Activated naive CD8-positive, alpha-beta T cell treated with anti-CD3 and anti-CD28 coated beads, Interleukin-2, amount 50 U/mL, for 24 hours (primary cell): ENCODE measurements at regions not wholly inside any gene's neighbourhood (a gene's known extent, or its start where the extent isn't known, plus 50 kb on each side); places are given as distances from the start of the nearest gene placed in this dataset.

Experiments
- ATAC-seq: fragments of 150-1000 bp; cut with Tn5 transposase; one replicate; pipeline ENCODE4 v1.10.0; 2021
- DNase-seq: peaks from one replicate; pipeline ENCODE4 v3.0.0; 2021
- H3K27ac Mint-ChIP-seq: one replicate; pipeline ENCODE4 v1.8.0; 2021; ENCODE audit warnings: mild to moderate bottlenecking, mixed read lengths
- H3K27me3 Mint-ChIP-seq: one replicate; pipeline ENCODE4 v1.8.0; 2021; ENCODE audit warnings: mixed read lengths
- H3K36me3 Mint-ChIP-seq: one replicate; pipeline ENCODE4 v1.8.0; 2021; ENCODE audit warnings: low read depth, mixed read lengths
- H3K4me1 Mint-ChIP-seq: one replicate; pipeline ENCODE4 v1.8.0; 2021; ENCODE audit warnings: mixed read lengths
- H3K4me3 Mint-ChIP-seq: one replicate; pipeline ENCODE4 v1.8.0; 2021; ENCODE audit warnings: mild to moderate bottlenecking, moderate library complexity, mixed read lengths
- H3K9me3 Mint-ChIP-seq: one replicate; pipeline ENCODE4 v1.8.0; 2021; ENCODE audit warnings: mixed read lengths

GRCh38 chr22:48686694-48687302, 1140.9 kb downstream of the BRD1 start:
- ATAC-seq (no peak), DNase-seq (no peak)
- Mint-ChIP-seq H3K27me3 (peaks cover 5% of the 10 kb centered on the region), H3K4me1 (no peaks in the 10 kb centered on the region), H3K9me3 (peaks cover 8% of the 10 kb centered on the region), H3K4me3 (no peak overlapping the region), H3K36me3 (no peaks in the 10 kb centered on the region), H3K27ac (no peak overlapping the region)

- no peaks in the 10 kb centered on the region for H3K36me3 Mint-ChIP-seq
- H3K27ac Mint-ChIP-seq, result no peak overlapping the region
- H3K4me3 Mint-ChIP-seq, result no peak overlapping the region
- DNase-seq, result no peak
- H3K4me1 Mint-ChIP-seq, result no peaks in the 10 kb centered on the region
- peaks cover 5% of the 10 kb centered on the region for H3K27me3 Mint-ChIP-seq
- ATAC-seq, result no peak
- peaks cover 8% of the 10 kb centered on the region for H3K9me3 Mint-ChIP-seq
Measured at GRCh38 chr22:48685767-48686166, 1141.9 kb downstream of the BRD1 start.

GRCh38 chr22:48683640-48684039, 1144.0 kb downstream of the BRD1 start:
- DNase-seq (no peak), ATAC-seq (no peak)
- Mint-ChIP-seq H3K9me3 (peaks cover 8% of the 10 kb centered on the region), H3K4me3 (no peak overlapping the region), H3K27me3 (peaks cover 5% of the 10 kb centered on the region), H3K27ac (no peak overlapping the region), H3K4me1 (no peaks in the 10 kb centered on the region), H3K36me3 (no peaks in the 10 kb centered on the region)

DNA sequence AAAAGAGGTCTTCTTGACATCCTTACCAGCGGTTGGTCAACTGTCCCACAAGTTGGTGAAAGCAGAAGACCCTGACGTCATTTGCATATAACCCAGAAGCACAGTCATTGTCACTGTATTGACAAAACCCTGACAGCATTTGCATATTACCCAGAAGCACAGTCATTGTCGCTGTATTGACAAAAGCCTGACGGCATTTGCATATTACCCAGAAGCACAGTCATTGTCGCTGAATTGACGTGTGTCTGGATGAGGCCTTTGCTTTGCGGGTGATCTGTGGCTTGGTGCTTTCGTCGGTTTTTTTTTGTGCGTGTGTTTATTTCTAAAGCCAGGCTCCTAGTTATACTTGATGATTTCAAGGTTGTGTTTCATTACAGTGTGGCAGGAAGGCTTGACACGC, 1145.2 kb downstream of the BRD1 start:
- peaks cover 8% of the 10 kb centered on the region for H3K9me3 Mint-ChIP-seq
- H3K36me3 Mint-ChIP-seq, result no peaks in the 10 kb centered on the region
- no peak for ATAC-seq
- H3K27me3 Mint-ChIP-seq, result peaks cover 5% of the 10 kb centered on the region
- H3K4me3 Mint-ChIP-seq, result no peak overlapping the region
- H3K27ac Mint-ChIP-seq, result no peak overlapping the region
- no peaks in the 10 kb centered on the region for H3K4me1 Mint-ChIP-seq
- DNase-seq, result no peak

DNA sequence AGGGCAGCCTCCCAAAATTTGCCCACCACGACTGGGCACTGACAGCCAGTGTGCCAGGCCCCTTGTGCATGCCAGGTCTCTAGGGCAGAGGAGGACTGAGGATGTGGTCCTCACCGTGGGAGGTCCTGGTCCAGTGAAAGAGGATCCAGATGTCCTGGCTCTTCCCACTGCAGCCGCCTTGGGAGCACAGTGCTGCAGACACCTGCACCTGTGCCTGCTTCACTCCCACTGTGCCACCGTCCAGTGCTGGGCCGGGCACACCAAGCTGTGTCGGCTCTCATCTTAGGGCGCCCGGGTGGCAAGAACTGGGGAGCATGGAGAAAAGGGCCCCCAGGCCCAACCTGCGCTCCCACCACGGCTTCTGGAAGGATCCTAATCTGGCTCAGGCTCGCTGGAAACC, 1147.1 kb downstream of the BRD1 start:
- Mint-ChIP-seq H3K4me1 (no peaks in the 10 kb centered on the region), H3K36me3 (no peaks in the 10 kb centered on the region), H3K27me3 (no peaks in the 10 kb centered on the region), H3K4me3 (no peak overlapping the region), H3K27ac (no peak overlapping the region), H3K9me3 (no peaks in the 10 kb centered on the region)
- DNase-seq (no peak), ATAC-seq (no peak)

DNA sequence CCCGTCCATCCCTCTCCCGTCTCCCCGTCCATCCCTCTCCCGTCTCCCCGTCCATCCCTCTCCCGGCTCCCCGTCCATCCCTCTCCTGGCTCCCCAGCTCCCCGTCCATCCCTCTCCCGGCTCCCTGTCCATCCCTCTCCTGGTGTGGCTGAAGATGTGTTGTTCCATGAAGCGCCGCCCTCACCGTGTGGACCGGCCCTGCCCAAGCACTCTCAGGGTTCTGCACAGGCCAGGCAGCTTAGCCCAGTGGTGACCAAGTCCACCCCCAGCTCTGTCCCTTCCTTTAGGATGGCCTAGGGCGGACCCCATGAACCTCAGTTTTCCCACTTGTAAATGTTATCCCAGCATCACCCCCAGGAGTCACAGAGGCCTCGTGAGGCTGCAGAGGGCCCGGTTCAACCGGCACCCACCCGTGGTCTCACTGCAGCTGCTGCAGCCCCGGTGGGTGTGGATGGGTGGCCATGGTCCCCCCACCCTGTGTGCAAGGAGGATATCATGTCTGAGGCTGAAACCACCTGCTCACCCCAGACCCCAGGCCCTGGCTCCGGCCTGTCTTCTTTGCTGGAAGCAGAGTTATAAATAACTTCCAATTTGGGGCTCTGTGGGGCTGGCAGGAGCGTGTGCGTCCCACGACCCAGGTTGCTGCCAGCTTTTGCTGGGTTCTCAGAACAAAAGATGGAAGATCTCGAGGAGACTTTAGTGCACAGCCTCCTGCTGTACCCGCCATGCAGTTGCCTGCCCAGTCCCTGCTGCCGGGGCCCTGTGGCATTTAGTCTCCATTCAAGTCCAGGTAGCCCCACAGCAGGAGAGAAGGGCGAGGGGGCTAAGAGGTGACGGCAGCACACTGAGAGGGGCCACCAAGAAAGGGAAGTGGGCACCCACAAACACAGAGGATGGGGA, 1147.8 kb downstream of the BRD1 start:
- H3K9me3 Mint-ChIP-seq, result no peaks in the 10 kb centered on the region
- H3K27ac Mint-ChIP-seq, result no peak overlapping the region
- H3K27me3 Mint-ChIP-seq, result no peaks in the 10 kb centered on the region
- no peak overlapping the region for H3K4me3 Mint-ChIP-seq
- no peak for DNase-seq
- no peaks in the 10 kb centered on the region for H3K36me3 Mint-ChIP-seq
- no peaks in the 10 kb centered on the region for H3K4me1 Mint-ChIP-seq
- no peak for ATAC-seq

DNA sequence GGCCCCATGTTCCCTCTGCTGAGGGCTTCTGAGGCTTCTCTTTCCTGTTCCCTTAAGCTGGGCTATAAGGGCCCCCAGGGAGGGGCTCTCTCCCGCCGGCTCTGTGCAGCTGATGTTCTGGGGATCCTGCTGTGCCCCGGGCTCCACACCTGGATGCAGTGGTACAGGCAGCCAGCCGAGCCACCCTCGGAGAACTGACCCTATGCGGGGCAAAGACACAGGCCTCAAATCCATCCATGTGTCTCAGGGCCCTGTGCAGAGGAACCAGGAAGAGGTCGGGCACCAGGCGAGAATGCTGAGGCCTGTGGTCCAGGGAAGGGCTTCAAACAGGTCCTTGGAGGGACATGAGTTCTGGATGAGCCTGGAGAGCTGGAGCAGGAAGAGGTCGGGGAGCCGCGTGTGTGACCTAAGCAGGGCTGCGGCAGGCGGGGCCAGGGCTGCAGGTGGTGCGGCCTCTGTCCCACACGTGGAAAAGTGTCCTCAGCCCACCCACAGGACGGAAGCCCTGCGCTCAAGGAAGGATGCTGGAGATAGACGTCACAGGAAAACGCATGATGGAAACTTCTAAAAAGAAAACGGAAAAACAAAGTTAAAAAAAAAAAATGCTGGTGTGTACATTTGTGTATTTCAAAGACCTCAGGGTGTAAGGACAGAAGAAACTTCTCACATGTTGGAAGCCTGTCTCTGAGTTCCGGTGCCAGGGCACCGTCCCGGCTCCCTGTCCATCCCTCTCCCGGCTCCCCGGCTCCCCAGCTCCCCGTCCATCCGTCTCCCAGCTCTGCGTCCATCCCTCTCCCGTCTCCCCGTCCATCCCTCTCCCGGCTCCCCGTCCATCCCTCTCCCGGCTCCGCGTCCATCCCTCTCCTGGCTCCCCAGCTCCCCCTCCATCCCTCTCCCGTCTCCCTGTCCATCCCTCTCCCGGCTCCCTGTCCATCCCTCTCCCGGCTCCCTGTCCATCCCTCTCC, 1149.2 kb downstream of the BRD1 start:
- Mint-ChIP-seq H3K27me3 (no peaks in the 10 kb centered on the region), H3K27ac (no peak overlapping the region), H3K4me3 (no peak overlapping the region), H3K4me1 (no peaks in the 10 kb centered on the region), H3K9me3 (peaks cover 4% of the 10 kb centered on the region), H3K36me3 (no peaks in the 10 kb centered on the region)
- DNase-seq, result no peak
- ATAC-seq, result no peak

DNA sequence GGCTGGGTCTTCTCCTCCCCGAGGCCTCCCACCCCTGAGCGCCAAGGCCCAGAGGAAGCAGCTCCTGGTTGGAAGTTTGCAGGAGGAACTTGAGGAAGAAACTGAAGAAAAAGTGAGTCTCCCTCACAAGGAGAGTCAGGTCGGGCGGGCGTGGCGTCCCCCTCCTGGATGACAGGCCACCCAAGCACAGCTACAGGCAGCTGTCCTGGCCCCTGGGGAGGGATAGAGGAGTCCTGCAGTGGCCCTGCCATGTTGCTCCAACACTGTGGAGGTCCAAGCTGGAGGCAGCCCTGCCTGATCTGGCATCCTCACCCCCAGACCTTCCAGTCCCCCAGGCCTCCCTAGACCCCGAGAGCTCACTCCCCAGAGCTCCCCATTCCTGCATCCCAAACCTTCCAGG, 1150.1 kb downstream of the BRD1 start:
- no peaks in the 10 kb centered on the region for H3K27me3 Mint-ChIP-seq
- ATAC-seq (no peak), DNase-seq (no peak)
- H3K27ac Mint-ChIP-seq, result no peak overlapping the region
- H3K9me3 Mint-ChIP-seq, result peaks cover 5% of the 10 kb centered on the region
- no peak overlapping the region for H3K4me3 Mint-ChIP-seq
- no peaks in the 10 kb centered on the region for H3K36me3 Mint-ChIP-seq
- H3K4me1 Mint-ChIP-seq, result no peaks in the 10 kb centered on the region

- H3K27me3 Mint-ChIP-seq, result no peaks in the 10 kb centered on the region
- DNase-seq, result no peak
- H3K27ac Mint-ChIP-seq, result no peak overlapping the region
Measured at GRCh38 chr22:48677168-48677520, 1150.5 kb downstream of the BRD1 start.

GRCh38 chr22:48676266-48677167, 1151.2 kb downstream of the BRD1 start:
- Mint-ChIP-seq H3K27me3 (no peaks in the 10 kb centered on the region), H3K9me3 (peaks cover 12% of the 10 kb centered on the region), H3K36me3 (no peaks in the 10 kb centered on the region), H3K4me1 (no peaks in the 10 kb centered on the region), H3K4me3 (no peak overlapping the region), H3K27ac (no peak overlapping the region)
- no peak for ATAC-seq
- DNase-seq, result no peak

More at GRCh38 chr22:48677168-48677520, 1150.5 kb downstream of the BRD1 start:
- Mint-ChIP-seq H3K4me1 (no peaks in the 10 kb centered on the region), H3K9me3 (peaks cover 10% of the 10 kb centered on the region), H3K36me3 (no peaks in the 10 kb centered on the region), H3K4me3 (no peak overlapping the region)
- no peak for ATAC-seq

GRCh38 chr22:48675830-48676145, 1151.9 kb downstream of the BRD1 start:
- ATAC-seq (no peak), DNase-seq (no peak)
- Mint-ChIP-seq H3K4me1 (no peaks in the 10 kb centered on the region), H3K9me3 (peaks cover 12% of the 10 kb centered on the region), H3K4me3 (no peak overlapping the region), H3K36me3 (no peaks in the 10 kb centered on the region), H3K27me3 (no peaks in the 10 kb centered on the region), H3K27ac (no peak overlapping the region)

GRCh38 chr22:48675141-48675829, 1152.4 kb downstream of the BRD1 start:
- no peaks in the 10 kb centered on the region for H3K36me3 Mint-ChIP-seq
- H3K4me3 Mint-ChIP-seq, result no peak overlapping the region
- H3K27ac Mint-ChIP-seq, result no peak overlapping the region
- peaks cover 12% of the 10 kb centered on the region for H3K9me3 Mint-ChIP-seq
- DNase-seq (no peak), ATAC-seq (no peak)
- H3K4me1 Mint-ChIP-seq, result no peaks in the 10 kb centered on the region
- H3K27me3 Mint-ChIP-seq, result no peaks in the 10 kb centered on the region

- Mint-ChIP-seq H3K27ac (no peak overlapping the region), H3K4me1 (no peaks in the 10 kb centered on the region), H3K27me3 (no peaks in the 10 kb centered on the region), H3K4me3 (no peak overlapping the region), H3K9me3 (peaks cover 12% of the 10 kb centered on the region), H3K36me3 (no peaks in the 10 kb centered on the region)
- DNase-seq (no peak), ATAC-seq (no peak)
Measured at GRCh38 chr22:48673806-48674500, 1153.7 kb downstream of the BRD1 start.
